B cell (primary cell): ENCODE measurements at regions not wholly inside any gene's neighbourhood (a gene's known extent, or its start where the extent isn't known, plus 50 kb on each side); places are given as distances from the start of the nearest gene placed in this dataset.

ENCODE experiments used
- ATAC-seq: fragments of 200-7000 bp; cut with Tn5 transposase; one replicate; pipeline ENCODE4 v1.10.0; 2021; ENCODE audit warnings: low read depth, mild to moderate bottlenecking, moderate number of reproducible peaks, moderate library complexity
- CTCF ChIA-PET: fragments of 350-600 bp; sonication (Branson Sonifier 250); formaldehyde crosslinking; loops from one replicate; lab custom pipeline; 2021; ENCODE audit warnings: antibody characterized with exemption, inconsistent platforms; lab: Charles Lee
- POLR2A ChIA-PET: fragments of 350-600 bp; sonication (Branson Sonifier 250); formaldehyde crosslinking; loops from one replicate; lab custom pipeline; 2021; ENCODE audit warnings: antibody characterized with exemption; lab: Charles Lee
- DNase-seq: peaks from one replicate; pipeline ENCODE4 v3.0.0; 2013
- H2AFZ ChIP-seq: 2 replicates; pipeline ENCODE4 v1.6.1; 2012; ENCODE audit warnings: mild to moderate bottlenecking, low read depth, low read length; ENCODE audit not compliant: insufficient read depth, poor library complexity, severe bottlenecking
- H3K27ac ChIP-seq, 2 donors: 1 replicate in 1 of 2; 2 replicates in 1 of 2; pipeline ENCODE4 v1.5.1; 2012 to 2013; ENCODE audit warnings: low read length in 2 of 2, mild to moderate bottlenecking in 2 of 2, moderate library complexity in 1 of 2
- H3K27me3 ChIP-seq, 4 experiments: fragments of 200-600 bp in 1 of 4; sonication (generic) in 1 of 4; replicated peaks in 1 of 4; 1 replicate in 2 of 4; 2 replicates in 2 of 4; pipeline versions ENCODE4 v1.6.1 to v1.7.0; 2013 to 2016; ENCODE audit warnings: low read length in 3 of 4, mild to moderate bottlenecking in 2 of 4, mixed read lengths in 1 of 4, moderate library complexity in 1 of 4; ENCODE audit not compliant: insufficient read depth in 4 of 4, control insufficient read depth in 3 of 4; ENCODE audit errors: control extremely low read depth in 1 of 4
- H3K36me3 ChIP-seq, 2 experiments: replicated peaks in 1 of 2; 1 replicate in 1 of 2; 2 replicates in 1 of 2; pipeline versions ENCODE4 v1.6.1 to v1.7.1; 2013; ENCODE audit warnings: low read length in 1 of 2; ENCODE audit not compliant: insufficient read depth in 2 of 2, control insufficient read depth in 1 of 2; ENCODE audit errors: control extremely low read depth in 1 of 2, extremely low read depth in 1 of 2
- H3K4me1 ChIP-seq, 2 donors: fragments of 200-600 bp in 1 of 2; sonication (generic) in 1 of 2; 1 replicate in 1 of 2; 2 replicates in 1 of 2; pipeline versions ENCODE4 v1.5.1 to v1.6.1; 2013 to 2017; ENCODE audit warnings: low read length in 2 of 2; ENCODE audit not compliant: control insufficient read depth in 2 of 2, insufficient read depth in 2 of 2
- H3K4me2 ChIP-seq: replicated peaks from 2 replicates; pipeline ENCODE3; 2012; ENCODE audit warnings: mild to moderate bottlenecking, low read depth, low read length; ENCODE audit not compliant: poor library complexity, severe bottlenecking
- H3K4me3 ChIP-seq, 5 experiments: fragments of 200-600 bp in 1 of 5; sonication (generic) in 1 of 5; 1 replicate in 3 of 5; 2 replicates in 2 of 5; pipeline versions ENCODE4 v1.5.1 to v1.7.0; 2011 to 2016; ENCODE audit warnings: low read length in 4 of 5, mild to moderate bottlenecking in 4 of 5, low read depth in 2 of 5, control low read depth in 1 of 5, moderate library complexity in 1 of 5; ENCODE audit not compliant: insufficient read depth in 1 of 5; ENCODE audit errors: control extremely low read depth in 1 of 5, extremely low read depth in 1 of 5
- H3K79me2 ChIP-seq: fragments of 200-600 bp; sonication (generic); one replicate; pipeline ENCODE4 v1.6.0; 2016; ENCODE audit warnings: low read length; ENCODE audit not compliant: control insufficient read depth, insufficient read depth
- H3K9ac ChIP-seq: fragments of 200-600 bp; sonication (generic); 2 replicates; pipeline ENCODE4 v1.6.1; 2017; ENCODE audit warnings: mild to moderate bottlenecking, low read length, moderate library complexity
- H3K9me3 ChIP-seq, 3 donors: one replicate each; pipeline versions ENCODE4 v1.6.1 to v1.7.1; 2013; ENCODE audit warnings: low read length in 2 of 3; ENCODE audit not compliant: control insufficient read depth in 2 of 3, insufficient read depth in 1 of 3; ENCODE audit errors: control extremely low read depth in 1 of 3
- H4K20me1 ChIP-seq: 2 replicates; pipeline ENCODE4 v1.6.0; 2012; ENCODE audit warnings: mild to moderate bottlenecking, low read length; ENCODE audit not compliant: insufficient read depth, control insufficient read depth, poor library complexity, severe bottlenecking
- H3K27ac Mint-ChIP-seq: one replicate; pipeline ENCODE4 v1.8.0; 2021; ENCODE audit warnings: mixed read lengths
- H3K27me3 Mint-ChIP-seq: one replicate; pipeline ENCODE4 v1.8.0; 2021; ENCODE audit warnings: mixed read lengths
- H3K4me1 Mint-ChIP-seq: one replicate; pipeline ENCODE4 v1.8.0; 2021; ENCODE audit warnings: mixed read lengths
- H3K4me3 Mint-ChIP-seq: one replicate; pipeline ENCODE4 v1.8.0; 2021; ENCODE audit warnings: mixed read lengths
- H3K9me3 Mint-ChIP-seq: one replicate; pipeline ENCODE4 v1.8.0; 2022; ENCODE audit warnings: mixed read lengths; ENCODE audit not compliant: insufficient read depth
- CTCF ChIP-seq: fragments of 200-600 bp; IDR thresholded peaks from one replicate; pipeline ENCODE4 v1.8.0; 2022; ENCODE audit warnings: antibody characterized with exemption, mild to moderate bottlenecking
- EZH2 ChIP-seq: IDR thresholded peaks from 2 replicates; pipeline ENCODE4 v1.6.1; 2012; ENCODE audit warnings: borderline replicate concordance, low read depth, mild to moderate bottlenecking, moderate library complexity, low read length; ENCODE audit not compliant: insufficient read depth, poor library complexity, severe bottlenecking
- WGBS: methylation state at CpG from one replicate; pipeline ENCODE4 v1.1.5; 2013; ENCODE audit warnings: missing lambda C conversion rate; ENCODE audit not compliant: insufficient coverage; 5-methylcytosine and 5-hydroxymethylcytosine counted together
- intact Hi-C: fragments of 100-400 bp; cut with micrococcal nuclease; formaldehyde crosslinking; loops from one replicate; pipeline ENCODE4 v1.10.0; 2022

- Histone ChIP-seq H3K79me2 (no peaks in the 10 kb centered on the region), H3K4me3 (no peak overlapping the region), H3K36me3 (no peaks in the 10 kb centered on the region), H4K20me1 (no peaks in the 10 kb centered on the region), H2AFZ (no peak overlapping the region), H3K27me3 (no peaks in the 10 kb centered on the region), H3K4me1 (no peaks in the 10 kb centered on the region), H3K27ac (no peak overlapping the region), H3K9ac (no peak overlapping the region), H3K9me3 (no peaks in the 10 kb centered on the region), H3K4me2 (no peak overlapping the region)
- no peak overlapping the region for H3K4me3 Mint-ChIP-seq
- no peaks in the 10 kb centered on the region for H3K4me1 Mint-ChIP-seq
- WGBS = no CpG with 5 or more reads among the region's 3 CpGs
- DNase-seq (no peak), ATAC-seq (no peak)
- H3K27me3 Mint-ChIP-seq = peaks cover 4% of the 10 kb centered on the region
- intact Hi-C loops = no loop called here
- H3K27ac Mint-ChIP-seq = no peak overlapping the region
- H3K9me3 Mint-ChIP-seq = no peaks in the 10 kb centered on the region
- CTCF ChIA-PET = interaction anchor here (1.5 kb wide), 1 partner anchor 12 kb away, joined by 6 read pairs; no protein-coding TSS in a partner anchor
- POLR2A ChIA-PET = no interaction called here
- no peak for TF ChIP-seq EZH2
- no peak for TF ChIP-seq CTCF
Measured at GRCh38 chr11:64461081-64461480, 94.7 kb upstream of the SLC22A11 start.

GRCh38 chr11:64466115-64466718, 89.5 kb upstream of the SLC22A11 start:
- POLR2A ChIA-PET = no interaction called here
- no peak overlapping the region for H3K27ac Mint-ChIP-seq
- peaks cover 2% of the 10 kb centered on the region for H3K9me3 Mint-ChIP-seq
- no peaks in the 10 kb centered on the region for H3K79me2 ChIP-seq
- H4K20me1 ChIP-seq = no peaks in the 10 kb centered on the region
- peaks cover 21% of the 10 kb centered on the region for H3K27me3 Mint-ChIP-seq
- TF ChIP-seq CTCF (no peak), EZH2 (no peak)
- CTCF ChIA-PET = interaction anchor here (1.2 kb wide), 1 partner anchor 17 kb away, joined by 3 read pairs; no protein-coding TSS in a partner anchor
- H3K4me1 ChIP-seq = no peaks in the 10 kb centered on the region
- no peaks in the 10 kb centered on the region for H3K4me1 Mint-ChIP-seq
- H3K9ac ChIP-seq = no peak overlapping the region
- H3K27me3 ChIP-seq = no peaks in the 10 kb centered on the region
- intact Hi-C loops = no loop called here
- no peaks in the 10 kb centered on the region for H3K36me3 ChIP-seq
- H3K4me2 ChIP-seq = no peak overlapping the region
- H3K27ac ChIP-seq = no peak overlapping the region
- no peak for ATAC-seq
- no peak overlapping the region for H3K4me3 ChIP-seq
- no peak for DNase-seq
- WGBS = 96% methylated on average over 5 of the region's 7 CpGs
- H3K4me3 Mint-ChIP-seq = no peak overlapping the region
- H3K9me3 ChIP-seq = no peaks in the 10 kb centered on the region
- no peak overlapping the region for H2AFZ ChIP-seq
